Fibroblast of the aortic adventitia (primary cell): ENCODE measurements at regions not wholly inside any gene's neighbourhood (a gene's known extent, or its start where the extent isn't known, plus 50 kb on each side); places are given as distances from the start of the nearest gene placed in this dataset.

Experiments used
- DNase-seq: peaks from one replicate; pipeline ENCODE4 v3.0.0-alpha.2; 2010; ENCODE audit warnings: low read depth
- H3K4me3 ChIP-seq: 2 replicates; pipeline ENCODE4 v1.5.1; 2011; ENCODE audit warnings: low read depth, mild to moderate bottlenecking, control low read depth, low read length, moderate library complexity
- CTCF ChIP-seq: IDR thresholded peaks from 2 replicates; pipeline ENCODE4 v1.5.1; 2011; ENCODE audit warnings: mild to moderate bottlenecking, low read length, control low read depth, inconsistent platforms; ENCODE audit not compliant: insufficient read depth

GRCh38 chr4:32958586-32958985 is 2238.4 kb downstream of the PCDH7 start:
- no peak for DNase-seq
- H3K4me3 ChIP-seq, result no peak overlapping the region
- TF ChIP-seq CTCF, result no peak

GRCh38 chr4:32962100-32962499 is 2241.9 kb downstream of the PCDH7 start:
- no peak for DNase-seq
- no peak for TF ChIP-seq CTCF
- H3K4me3 ChIP-seq, result no peak overlapping the region

GRCh38 chr4:32985256-32985655 is 2265.1 kb downstream of the PCDH7 start:
- no peak overlapping the region for H3K4me3 ChIP-seq
- no peak for TF ChIP-seq CTCF
- no peak for DNase-seq

- H3K4me3 ChIP-seq, result no peak overlapping the region
- no peak for TF ChIP-seq CTCF
- DNase-seq, result no peak
These were observed 2266.1 kb downstream of the PCDH7 start for GRCh38 chr4:32986236-32986635.

- H3K4me3 ChIP-seq, result no peak overlapping the region
- TF ChIP-seq CTCF, result no peak
- no peak for DNase-seq
These were observed 2266.9 kb downstream of the PCDH7 start for GRCh38 chr4:32987111-32987510.

- TF ChIP-seq CTCF, result no peak
- no peak overlapping the region for H3K4me3 ChIP-seq
- no peak for DNase-seq
These were observed 2268.1 kb downstream of the PCDH7 start for GRCh38 chr4:32988165-32988811.

GRCh38 chr4:32991663-32992062 is 2271.5 kb downstream of the PCDH7 start:
- DNase-seq, result no peak
- no peak for TF ChIP-seq CTCF
- no peak overlapping the region for H3K4me3 ChIP-seq
